H1 (cell line): ENCODE measurements at regions not wholly inside any gene's neighbourhood (a gene's known extent, or its start where the extent isn't known, plus 50 kb on each side); places are given as distances from the start of the nearest gene placed in this dataset.

Experiments
- CTCF ChIA-PET: fragments of 300-600 bp; sonication (Branson Sonifier 250); formaldehyde crosslinking; loops from one replicate; lab custom pipeline; 2021; ENCODE audit not compliant: partially characterized antibody; lab: Charles Lee
- POLR2A ChIA-PET: fragments of 300-600 bp; sonication (Branson Sonifier 250); formaldehyde crosslinking; loops from one replicate; lab custom pipeline; 2021; ENCODE audit warnings: inconsistent platforms; ENCODE audit not compliant: partially characterized antibody; lab: Charles Lee
- DNase-seq, 2 experiments: peaks; one replicate each; pipeline versions ENCODE4 v3.0.0 to v3.0.0-alpha.2; 2010 to 2022; ENCODE audit warnings: low spot score in 2 of 2, low read depth in 1 of 2, mixed read lengths in 1 of 2
- FAIRE-seq: peaks from 2 replicates; lab custom pipeline; 2011; peaks lifted over from hg19 to GRCh38; lab: Jason Lieb, UNC
- H2AFZ ChIP-seq: 2 replicates; pipeline ENCODE4 v1.8.1; 2012; ENCODE audit warnings: low read length, inconsistent platforms
- H2AK5ac ChIP-seq: 2 replicates; pipeline ENCODE4 v1.6.1; 2013; ENCODE audit warnings: low read depth, low read length
- H2BK120ac ChIP-seq: replicated peaks from 2 replicates; pipeline ENCODE3; 2013; ENCODE audit warnings: low read depth, low read length, inconsistent platforms
- H2BK12ac ChIP-seq: 2 replicates; pipeline ENCODE4 v1.6.1; 2013; ENCODE audit warnings: low read depth, low read length
- H2BK15ac ChIP-seq: 2 replicates; pipeline ENCODE4 v1.6.1; 2013; ENCODE audit warnings: low read length
- H2BK20ac ChIP-seq: 2 replicates; pipeline ENCODE4 v1.6.1; 2013; ENCODE audit warnings: low read length
- H2BK5ac ChIP-seq: 2 replicates; pipeline ENCODE4 v1.6.1; 2013; ENCODE audit warnings: low read depth, low read length
- H3K14ac ChIP-seq: 2 replicates; pipeline ENCODE4 v1.6.1; 2013; ENCODE audit warnings: inconsistent platforms; ENCODE audit not compliant: insufficient read length
- H3K18ac ChIP-seq: 2 replicates; pipeline ENCODE4 v1.6.1; 2013; ENCODE audit warnings: low read length; ENCODE audit errors: extremely low read depth
- H3K23ac ChIP-seq: 2 replicates; pipeline ENCODE4 v1.6.1; 2013; ENCODE audit warnings: inconsistent platforms; ENCODE audit not compliant: insufficient read length
- H3K23me2 ChIP-seq: 2 replicates; pipeline ENCODE4 v1.6.1; 2013; ENCODE audit warnings: low read depth, low read length
- H3K27ac ChIP-seq: 2 replicates; pipeline ENCODE4 v1.6.1; 2011; ENCODE audit warnings: low read depth, low read length, inconsistent platforms
- H3K27me3 ChIP-seq, 4 experiments: replicated peaks in 1 of 4; 1 replicate in 1 of 4; 2 replicates in 3 of 4; pipeline versions ENCODE4 v1.6.1 to v1.8.1; 2011 to 2013; ENCODE audit warnings: low read length in 3 of 4, mild to moderate bottlenecking in 3 of 4, inconsistent platforms in 2 of 4, mixed read lengths in 2 of 4, moderate library complexity in 1 of 4; ENCODE audit not compliant: control insufficient read depth in 3 of 4, insufficient read depth in 3 of 4; ENCODE audit errors: extremely low read depth in 1 of 4
- H3K36me3 ChIP-seq, 4 experiments: 2 replicates each; pipeline versions ENCODE4 v1.6.1 to v1.8.1; 2011 to 2013; ENCODE audit warnings: mild to moderate bottlenecking in 4 of 4, low read length in 3 of 4, moderate library complexity in 2 of 4, control low read depth in 1 of 4, inconsistent platforms in 1 of 4; ENCODE audit not compliant: insufficient read depth in 4 of 4, control insufficient read depth in 2 of 4
- H3K4ac ChIP-seq: replicated peaks from 2 replicates; pipeline ENCODE3; 2013; ENCODE audit warnings: low read length, low read depth, mixed read lengths, inconsistent platforms; ENCODE audit not compliant: insufficient read length
- H3K4me1 ChIP-seq, 4 experiments: replicated peaks in 1 of 4; 1 replicate in 1 of 4; 2 replicates in 3 of 4; pipeline versions ENCODE4 v1.6.1 to v1.8.1; 2011 to 2013; ENCODE audit warnings: low read length in 3 of 4, inconsistent platforms in 2 of 4, mixed read lengths in 1 of 4; ENCODE audit not compliant: insufficient read depth in 4 of 4, control insufficient read depth in 3 of 4
- H3K4me2 ChIP-seq, 2 experiments: 2 replicates each; pipeline versions ENCODE4 v1.6.1 to v1.8.1; 2011 to 2013; ENCODE audit warnings: low read depth in 2 of 2, low read length in 2 of 2, control low read depth in 1 of 2, inconsistent platforms in 1 of 2, mild to moderate bottlenecking in 1 of 2; ENCODE audit not compliant: insufficient read depth in 1 of 2
- H3K4me3 ChIP-seq, 4 experiments: fragments of 200-600, 300-600 bp in 1 of 4; sonication (generic), shearing (Covaris generic), sonication (Bioruptor Twin) in 1 of 4; 2 replicates each; pipeline versions ENCODE4 v1.5.1 to v1.8.1; 2011 to 2016; ENCODE audit warnings: low read length in 4 of 4, low read depth in 3 of 4, control low read depth in 2 of 4, inconsistent platforms in 2 of 4, mild to moderate bottlenecking in 2 of 4, mixed read lengths in 1 of 4, moderate library complexity in 1 of 4; ENCODE audit not compliant: insufficient read depth in 2 of 4; ENCODE audit errors: extremely low read depth in 1 of 4
- H3K56ac ChIP-seq: replicated peaks from 2 replicates; pipeline ENCODE3; 2013; ENCODE audit warnings: low read depth, mild to moderate bottlenecking, mixed read lengths, low read length, inconsistent platforms; ENCODE audit not compliant: insufficient read length
- H3K79me1 ChIP-seq: 2 replicates; pipeline ENCODE4 v1.6.1; 2013; ENCODE audit warnings: low read depth, low read length, control low read depth
- H3K79me2 ChIP-seq, 2 experiments: 2 replicates each; pipeline versions ENCODE4 v1.6.1 to v1.8.1; 2012 to 2013; ENCODE audit warnings: low read length in 2 of 2, mild to moderate bottlenecking in 2 of 2, inconsistent platforms in 1 of 2; ENCODE audit not compliant: insufficient read depth in 2 of 2, control insufficient read depth in 1 of 2
- H3K9ac ChIP-seq, 4 experiments: replicated peaks in 1 of 4; 1 replicate in 1 of 4; 2 replicates in 3 of 4; pipeline versions ENCODE4 v1.6.1 to v1.8.1; 2011 to 2013; ENCODE audit warnings: low read depth in 3 of 4, low read length in 3 of 4, control low read depth in 2 of 4, mild to moderate bottlenecking in 2 of 4, moderate library complexity in 2 of 4, inconsistent platforms in 1 of 4; ENCODE audit errors: extremely low read depth in 1 of 4
- H3K9me3 ChIP-seq, 2 experiments: 2 replicates each; pipeline versions ENCODE4 v1.6.1 to v1.8.1; 2012 to 2013; ENCODE audit warnings: mild to moderate bottlenecking in 2 of 2, moderate library complexity in 2 of 2, control low read depth in 1 of 2, inconsistent platforms in 1 of 2, low read depth in 1 of 2, low read length in 1 of 2, mixed read lengths in 1 of 2; ENCODE audit not compliant: insufficient read depth in 2 of 2
- H4K20me1 ChIP-seq, 2 experiments: replicated peaks in 1 of 2; 2 replicates each; pipeline versions ENCODE3 to v1.8.1; 2011 to 2013; ENCODE audit warnings: inconsistent platforms in 2 of 2, low read length in 2 of 2, mild to moderate bottlenecking in 1 of 2; ENCODE audit not compliant: insufficient read depth in 2 of 2, control insufficient read depth in 1 of 2
- H4K5ac ChIP-seq: 2 replicates; pipeline ENCODE4 v1.6.1; 2013; ENCODE audit warnings: low read length, low read depth, mixed read lengths, inconsistent platforms; ENCODE audit not compliant: insufficient read length
- H4K8ac ChIP-seq: 2 replicates; pipeline ENCODE4 v1.8.0; 2013; ENCODE audit warnings: mild to moderate bottlenecking, moderate library complexity, low read length, inconsistent platforms; ENCODE audit not compliant: insufficient read depth; ENCODE audit errors: extremely low read depth
- H4K91ac ChIP-seq: replicated peaks from 2 replicates; pipeline ENCODE3; 2013; ENCODE audit warnings: low read length, mixed read lengths, inconsistent platforms; ENCODE audit not compliant: insufficient read length
- CBX8 ChIP-seq: fragments of 300-800, 300-1000 bp; sonication (generic); IDR thresholded peaks from 2 replicates; pipeline ENCODE4 v1.7.1; 2016; ENCODE audit warnings: low read depth, low read length, borderline replicate concordance
- CTCF ChIP-seq, 3 experiments: IDR thresholded peaks; 1 replicate in 2 of 3; 2 replicates in 1 of 3; pipeline versions ENCODE4 v1.5.1 to v1.6.1; 2011; ENCODE audit warnings: low read length in 3 of 3, mild to moderate bottlenecking in 3 of 3, inconsistent platforms in 2 of 3, low read depth in 1 of 3, moderate library complexity in 1 of 3; ENCODE audit not compliant: insufficient read depth in 1 of 3; ENCODE audit errors: control extremely low read depth in 1 of 3
- EGR1 ChIP-seq: IDR thresholded peaks from 2 replicates; pipeline ENCODE4 v1.6.1; 2011; ENCODE audit warnings: low read depth, low read length, borderline replicate concordance
- HDAC6 ChIP-seq: IDR thresholded peaks from one replicate; pipeline ENCODE4 v1.7.1; 2012; ENCODE audit warnings: low read depth, mild to moderate bottlenecking, inconsistent platforms, low read length, moderate library complexity
- RAD21 ChIP-seq, 2 experiments: IDR thresholded peaks in 1 of 2; conservative IDR thresholded peaks in 1 of 2; 2 replicates each; pipeline ENCODE4 v1.6.1; 2011; ENCODE audit warnings: low read depth in 2 of 2, low read length in 2 of 2, improper control_type of control experiment in 1 of 2, inconsistent platforms in 1 of 2, mild to moderate bottlenecking in 1 of 2, moderate library complexity in 1 of 2
- RBBP5 ChIP-seq: IDR thresholded peaks from 2 replicates; pipeline ENCODE4 v1.7.1; 2012; ENCODE audit warnings: low read depth, mild to moderate bottlenecking, inconsistent platforms, low read length, moderate library complexity, borderline replicate concordance
- RFX5 ChIP-seq: IDR thresholded peaks from 2 replicates; pipeline ENCODE4 v1.6.1; 2011; ENCODE audit warnings: low read depth, low read length, improper control_type of control experiment, borderline replicate concordance
- RNF2 ChIP-seq: fragments of 200-900, 300-1000 bp; sonication (generic); IDR thresholded peaks from 2 replicates; pipeline ENCODE4 v1.7.1; 2016; ENCODE audit warnings: borderline replicate concordance, low read depth, mild to moderate bottlenecking, antibody characterized with exemption, low read length; ENCODE audit not compliant: poor library complexity, severe bottlenecking; ENCODE audit errors: missing control alignments
- SIX5 ChIP-seq: IDR thresholded peaks from 2 replicates; pipeline ENCODE4 v1.6.1; 2011; ENCODE audit warnings: mild to moderate bottlenecking, low read depth, low read length
- TF ChIP-seq, protein P1 (sequence below): IDR thresholded peaks from 2 replicates; pipeline ENCODE4 v1.6.1; 2011; ENCODE audit warnings: low read depth, mild to moderate bottlenecking, low read length; ENCODE audit not compliant: insufficient read depth

GRCh38 chr9:115756736-115757135 is 396.9 kb upstream of the PAPPA start:
- no peak overlapping the region for H2AK5ac ChIP-seq
- no peaks in the 10 kb centered on the region for H3K36me3 ChIP-seq
- H3K4me3 ChIP-seq, result no peak overlapping the region
- ChIA-PET POLR2A (no interaction called here), CTCF (interaction anchor here (1.0 to 1.2 kb wide), 2 partner anchors 43 to 163 kb away, joined by 3 read pairs; no protein-coding TSS in a partner anchor)
- no peak overlapping the region for H2BK15ac ChIP-seq
- no peak overlapping the region for H3K23ac ChIP-seq
- no peaks in the 10 kb centered on the region for H3K79me2 ChIP-seq
- H3K18ac ChIP-seq, result no peak overlapping the region
- no peak overlapping the region for H2BK12ac ChIP-seq
- no peak overlapping the region for H3K27ac ChIP-seq
- no peaks in the 10 kb centered on the region for H3K9me3 ChIP-seq
- no peak overlapping the region for H2BK120ac ChIP-seq
- H3K9ac ChIP-seq, result no peak overlapping the region
- no peak overlapping the region for H2BK5ac ChIP-seq
- no peak overlapping the region for H4K8ac ChIP-seq
- H3K23me2 ChIP-seq, result no peaks in the 10 kb centered on the region
- H3K4me2 ChIP-seq, result no peak overlapping the region
- H2AFZ ChIP-seq, result no peak overlapping the region
- H3K14ac ChIP-seq, result no peak overlapping the region
- H3K4me1 ChIP-seq, result no peaks in the 10 kb centered on the region
- H4K91ac ChIP-seq, result no peak overlapping the region
- no peak for TF ChIP-seq CBX8
- no peak for TF ChIP-seq HDAC6
- TF ChIP-seq RBBP5, result no peak
- TF ChIP-seq SIX5, result no peak
- TF ChIP-seq RNF2, result no peak
- TF ChIP-seq RAD21 (IDR thresholded peaks at IDR 0.05 in 1 of 2, conservative IDR thresholded peaks at IDR 0.05 in 1 of 2; ENCODE audit: low read depth in 2 of 2, low read length in 2 of 2), result no peak
- TF ChIP-seq, protein P1, sequence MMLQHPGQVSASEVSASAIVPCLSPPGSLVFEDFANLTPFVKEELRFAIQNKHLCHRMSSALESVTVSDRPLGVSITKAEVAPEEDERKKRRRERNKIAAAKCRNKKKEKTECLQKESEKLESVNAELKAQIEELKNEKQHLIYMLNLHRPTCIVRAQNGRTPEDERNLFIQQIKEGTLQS, result no peak
- no peak for TF ChIP-seq EGR1
- no peak for TF ChIP-seq CTCF (IDR thresholded peaks at IDR 0.05; ENCODE audit: control extremely low read depth in 1 of 3, insufficient read depth in 1 of 3, low read depth in 1 of 3, low read length in 3 of 3)
- TF ChIP-seq RFX5, result no peak
- no peak overlapping the region for H4K5ac ChIP-seq
- H3K56ac ChIP-seq, result no peak overlapping the region
- DNase-seq (no peak), FAIRE-seq (no peak)
- no peaks in the 10 kb centered on the region for H3K27me3 ChIP-seq
- H3K4ac ChIP-seq, result no peak overlapping the region
- no peaks in the 10 kb centered on the region for H3K79me1 ChIP-seq
- H4K20me1 ChIP-seq, result no peaks in the 10 kb centered on the region
- no peak overlapping the region for H2BK20ac ChIP-seq
